ENCODE measurements at regions not wholly inside any gene's neighbourhood (a gene's known extent, or its start where the extent isn't known, plus 50 kb on each side); places are given as distances from the start of the nearest gene placed in this dataset.
A peak's percentile ranks its signal among the peaks of the same experiment; 100 is the strongest.

DNA sequence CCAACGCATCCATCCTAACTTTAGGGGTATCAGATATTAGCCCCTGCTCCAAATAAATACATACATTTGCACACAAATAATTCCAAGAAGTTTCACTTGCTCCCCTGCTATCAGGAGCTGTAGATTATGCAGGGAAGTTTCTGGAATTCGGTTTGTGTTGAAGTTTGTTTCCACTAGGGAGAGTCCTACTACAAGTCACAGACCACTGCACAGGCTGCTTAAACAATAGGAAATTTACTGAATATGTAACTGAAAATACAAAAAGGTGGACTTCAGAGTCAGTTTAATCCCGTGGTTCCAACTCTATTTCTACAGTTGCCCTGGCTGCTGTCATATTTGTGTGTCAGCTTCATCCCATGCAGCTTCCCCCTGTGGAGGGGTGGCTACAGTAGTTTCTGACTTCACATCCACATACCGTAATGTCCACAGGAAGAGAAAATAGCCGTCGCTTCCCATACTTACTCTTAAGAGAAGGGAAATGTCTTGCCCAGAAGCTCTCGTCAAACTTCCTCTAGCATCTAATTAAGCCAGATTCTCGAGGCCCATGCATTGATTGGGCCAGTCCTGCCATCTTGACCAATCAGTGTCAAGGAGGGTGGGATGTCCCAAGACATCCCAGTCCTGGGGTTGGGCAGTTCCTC lies 286.6 kb downstream of the COG6 start:
- DNase-seq = no peak

DNA sequence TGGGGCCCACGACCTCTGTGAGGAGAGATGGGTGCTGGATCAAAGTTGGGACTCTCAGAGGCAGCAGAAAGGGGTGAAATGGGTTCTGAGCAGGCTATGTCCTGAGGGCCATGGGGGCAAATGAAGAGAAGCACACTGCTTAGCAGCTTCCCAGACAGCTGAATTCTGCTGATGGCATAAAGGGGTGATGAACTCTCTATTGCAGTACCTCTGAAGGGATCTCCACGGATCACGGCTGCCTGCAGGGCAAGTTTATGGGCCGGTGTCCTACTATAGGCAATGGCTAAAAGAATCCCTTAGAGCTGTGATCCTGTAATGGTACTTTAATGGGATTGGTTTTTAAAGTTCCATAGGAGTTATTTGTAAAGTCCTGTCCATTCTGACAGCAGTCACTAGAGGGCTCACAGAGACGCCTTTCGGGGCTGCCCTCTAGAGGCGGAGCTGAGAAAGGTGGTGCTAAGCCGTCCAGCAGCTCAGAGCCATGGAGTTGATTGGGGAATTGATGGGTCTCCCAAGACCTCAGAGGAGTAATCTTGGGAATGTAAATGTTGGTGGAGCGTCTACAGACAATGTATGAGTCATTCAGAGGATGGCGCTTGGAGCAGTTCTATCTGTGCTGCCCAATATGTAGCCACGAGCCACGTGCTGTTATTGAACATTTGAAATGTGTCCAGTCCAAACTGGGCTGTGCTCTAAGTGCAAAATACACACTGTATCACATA lies 287.3 kb downstream of the COG6 start:
- peak; percentile 16 for DNase-seq

DNA sequence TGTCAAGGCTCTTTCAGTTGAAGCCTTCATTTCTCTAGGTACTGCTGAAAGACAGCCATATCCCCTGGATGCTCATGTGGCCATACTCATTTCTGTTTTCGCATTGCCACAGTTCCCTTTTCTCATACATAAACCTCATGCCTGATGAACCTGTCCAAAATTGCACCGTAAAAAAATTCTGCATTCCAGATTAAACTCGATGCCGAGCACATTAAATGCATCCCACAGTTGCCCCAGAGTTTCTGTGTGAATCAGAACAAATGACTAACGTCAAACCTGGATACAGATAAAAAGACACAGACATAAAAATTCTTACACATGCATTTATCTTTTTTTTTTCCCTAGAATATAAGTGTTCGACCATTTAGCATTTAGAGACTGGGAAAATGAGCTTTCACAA lies 288.2 kb downstream of the COG6 start:
- DNase-seq = no peak

DNA sequence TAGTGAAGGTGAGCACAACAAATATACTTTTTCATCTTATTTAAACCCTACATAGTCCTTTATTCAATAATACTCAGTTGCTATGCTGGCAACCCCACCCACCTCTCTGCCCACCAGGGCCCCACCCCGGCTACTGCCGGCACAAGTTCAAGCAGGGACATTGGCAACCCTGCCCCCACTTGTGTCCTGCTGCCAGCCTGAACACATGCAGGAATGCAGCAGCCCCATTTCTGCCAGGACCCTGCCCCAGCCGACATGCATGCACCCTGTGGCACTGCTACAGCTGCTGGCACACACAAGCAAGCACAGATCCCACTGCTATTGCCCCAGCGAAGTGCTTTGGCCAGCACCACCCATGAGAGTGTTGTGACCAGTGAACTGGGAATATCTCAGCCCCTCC lies 289.8 kb downstream of the COG6 start:
- no peak for DNase-seq

DNA sequence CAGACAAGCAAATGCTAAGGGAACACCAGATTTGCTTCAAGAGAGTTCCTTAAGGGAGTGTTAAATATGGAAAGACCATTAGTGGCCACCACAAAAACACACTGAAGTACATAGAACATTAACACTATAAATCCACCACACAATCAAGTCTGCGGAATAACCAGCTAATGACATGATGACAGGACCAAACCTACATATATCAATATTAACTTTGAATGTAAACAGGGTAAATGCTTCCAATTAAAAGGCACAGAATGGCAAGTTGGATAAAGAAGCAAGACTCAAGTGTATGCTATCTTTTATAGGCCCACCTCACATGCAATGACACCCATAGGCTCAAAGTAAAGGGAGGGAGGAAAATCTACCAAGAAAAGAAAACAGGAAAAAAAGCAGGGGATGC lies 291.3 kb downstream of the COG6 start:
- DNase-seq = no peak

DNA sequence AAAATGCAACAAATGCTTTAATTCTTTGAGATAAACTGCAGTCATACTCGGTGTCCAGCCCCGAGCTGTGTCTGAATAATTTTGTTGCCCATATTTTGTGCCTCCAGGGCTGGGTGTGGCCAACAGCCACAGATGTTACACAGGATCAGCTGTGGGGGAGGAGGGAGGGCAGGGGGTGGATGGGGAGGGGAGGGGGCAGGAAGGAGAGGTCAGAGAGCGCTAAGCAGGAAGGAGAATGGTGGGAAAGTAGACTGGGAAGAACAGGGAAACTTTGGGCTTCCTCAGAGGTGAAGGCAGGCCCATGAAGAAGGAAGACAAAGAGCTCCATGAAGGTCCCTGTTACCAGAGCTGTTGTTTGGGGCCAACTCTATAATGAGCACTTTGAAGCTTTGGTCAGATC lies 295.8 kb downstream of the COG6 start:
- DNase-seq = no peak

DNA sequence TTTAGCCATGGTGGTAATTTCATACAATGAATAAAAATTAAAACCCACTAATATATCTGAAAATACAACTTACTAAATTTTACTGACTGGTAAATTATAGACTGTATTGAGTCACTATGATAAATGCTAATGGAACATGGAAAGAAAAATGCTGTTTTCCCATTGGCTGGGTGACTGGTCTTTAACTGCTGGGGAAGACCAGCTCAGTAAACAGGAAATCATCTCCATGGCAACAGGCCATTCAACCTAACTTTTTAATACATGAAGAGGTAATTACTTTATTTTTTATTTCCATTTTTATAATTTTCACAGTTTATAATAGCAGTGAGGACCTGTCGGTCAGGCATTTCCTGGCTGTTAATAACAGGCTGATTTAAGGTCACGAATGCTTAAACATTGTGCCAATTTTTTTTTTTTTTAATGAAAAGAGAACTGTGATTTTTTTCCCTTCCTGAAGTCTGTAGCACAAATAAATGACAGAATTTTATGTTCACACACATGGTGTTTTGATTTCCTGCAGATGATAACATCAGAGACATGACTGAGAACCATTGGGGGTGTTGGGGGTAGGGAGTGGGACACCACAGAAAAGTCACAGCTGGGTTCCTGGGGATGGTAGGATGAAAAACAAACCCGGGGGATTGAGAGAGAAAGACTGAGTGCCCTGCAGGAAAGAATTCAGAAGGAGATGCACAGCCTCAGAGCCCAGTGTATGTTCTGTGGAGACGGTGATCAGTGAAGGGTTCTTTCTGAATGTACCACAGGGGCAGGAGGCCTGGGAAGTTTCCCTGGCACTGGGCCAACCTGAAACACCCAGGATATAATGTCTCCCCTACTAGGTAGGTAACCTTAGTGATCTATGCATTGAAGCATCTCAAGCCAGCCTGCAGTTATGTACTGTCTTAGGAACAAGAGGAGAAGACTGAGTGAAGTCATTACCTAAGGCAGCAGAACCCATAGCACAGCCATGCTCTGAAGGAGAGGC lies 297.1 kb downstream of the COG6 start:
- DNase-seq = no peak

DNA sequence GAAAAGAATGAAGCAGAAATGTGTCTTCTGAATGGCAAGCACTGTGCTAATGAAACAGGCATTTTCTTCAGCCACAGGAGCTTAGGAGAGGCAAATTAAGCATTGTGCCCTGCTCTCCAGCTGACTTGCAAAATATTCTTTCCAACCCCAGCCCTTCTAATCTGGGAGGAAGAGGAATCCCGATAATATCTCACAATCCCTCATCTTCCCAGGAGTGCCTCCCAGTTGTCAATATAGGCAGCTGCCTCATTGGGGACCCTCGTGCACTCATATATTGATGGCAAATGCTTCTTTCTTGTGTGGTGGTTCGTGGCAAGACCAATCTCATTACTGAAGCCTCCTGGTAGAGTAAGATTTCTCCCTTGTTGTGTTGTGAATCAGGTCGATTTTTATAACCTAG lies 299.0 kb downstream of the COG6 start:
- no peak for DNase-seq

DNA sequence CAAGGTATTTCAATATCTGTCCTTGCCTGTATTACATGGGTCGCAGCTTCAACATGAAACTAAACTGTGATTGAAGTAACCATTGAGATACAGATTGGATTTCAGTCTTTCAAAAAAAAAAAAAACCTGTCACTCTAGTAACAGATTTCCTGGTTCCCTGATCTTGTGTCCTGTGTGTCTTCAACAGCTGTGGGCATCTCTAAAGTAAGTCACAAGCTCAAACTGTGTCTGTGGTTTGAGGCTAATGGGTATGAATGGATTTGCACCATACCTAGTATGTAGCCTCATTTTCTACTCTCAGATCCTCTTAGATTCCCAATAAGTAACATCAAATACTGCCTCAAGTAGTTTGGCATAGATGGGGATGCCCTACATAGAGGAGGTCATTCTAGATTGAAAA lies 300.1 kb downstream of the COG6 start:
- no peak for DNase-seq

DNA sequence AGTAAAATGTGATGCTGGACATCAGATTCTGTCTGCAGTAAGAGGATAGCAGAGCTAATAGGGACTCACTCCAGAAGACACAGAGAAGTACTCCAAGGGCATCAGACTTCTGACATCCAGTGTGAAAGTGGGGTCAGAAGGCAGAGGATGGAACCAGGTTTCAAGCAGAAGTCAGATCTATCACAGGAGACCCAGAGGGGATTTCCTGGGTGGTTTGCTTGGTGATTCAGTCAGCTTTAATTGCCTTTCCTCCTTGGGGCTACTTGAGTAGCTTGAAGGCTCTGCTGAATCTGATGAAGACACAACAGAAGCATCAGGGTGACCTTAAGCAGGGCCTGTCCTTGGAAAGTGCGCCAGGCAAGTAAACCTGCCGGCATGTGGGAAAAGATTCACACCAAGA lies 300.6 kb downstream of the COG6 start:
- DNase-seq = no peak

DNA sequence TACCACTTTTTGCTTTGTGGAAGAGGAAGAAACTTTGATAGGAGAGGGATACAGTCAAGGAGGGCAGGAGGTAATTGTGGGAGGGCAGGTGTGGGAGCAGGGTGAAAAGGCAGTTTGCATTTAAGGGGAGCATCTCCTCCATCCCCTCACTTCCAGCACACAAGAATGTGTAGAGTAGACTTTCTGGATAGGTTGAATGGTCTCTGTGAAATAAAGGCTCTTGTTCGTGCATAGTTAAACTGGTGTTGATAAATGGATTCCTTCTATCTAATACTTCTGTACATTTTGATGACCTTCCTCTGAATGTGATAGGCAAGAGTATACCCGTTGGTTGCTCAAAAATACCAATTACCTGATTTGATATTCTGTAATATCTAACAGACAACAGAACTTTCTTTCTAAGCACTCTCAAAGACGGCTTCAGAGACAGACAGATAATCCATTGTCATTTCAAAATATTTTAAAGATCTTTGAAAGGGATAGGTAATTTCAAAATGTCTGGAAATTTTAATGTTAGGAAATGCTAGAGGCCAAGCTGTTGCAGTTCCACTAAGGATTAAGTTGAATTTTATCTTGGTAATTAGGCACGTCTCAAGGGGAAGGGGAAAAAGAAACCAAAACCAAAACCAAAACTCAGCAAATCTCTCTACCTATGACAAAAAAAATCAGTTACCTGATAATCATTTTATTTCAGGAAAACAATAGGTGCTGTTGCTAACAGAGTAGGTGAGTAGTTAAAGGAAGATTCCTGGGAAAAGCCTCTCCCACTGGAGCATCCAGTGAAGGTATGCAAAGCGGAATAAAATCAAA lies 302.6 kb downstream of the COG6 start:
- DNase-seq = no peak

DNA sequence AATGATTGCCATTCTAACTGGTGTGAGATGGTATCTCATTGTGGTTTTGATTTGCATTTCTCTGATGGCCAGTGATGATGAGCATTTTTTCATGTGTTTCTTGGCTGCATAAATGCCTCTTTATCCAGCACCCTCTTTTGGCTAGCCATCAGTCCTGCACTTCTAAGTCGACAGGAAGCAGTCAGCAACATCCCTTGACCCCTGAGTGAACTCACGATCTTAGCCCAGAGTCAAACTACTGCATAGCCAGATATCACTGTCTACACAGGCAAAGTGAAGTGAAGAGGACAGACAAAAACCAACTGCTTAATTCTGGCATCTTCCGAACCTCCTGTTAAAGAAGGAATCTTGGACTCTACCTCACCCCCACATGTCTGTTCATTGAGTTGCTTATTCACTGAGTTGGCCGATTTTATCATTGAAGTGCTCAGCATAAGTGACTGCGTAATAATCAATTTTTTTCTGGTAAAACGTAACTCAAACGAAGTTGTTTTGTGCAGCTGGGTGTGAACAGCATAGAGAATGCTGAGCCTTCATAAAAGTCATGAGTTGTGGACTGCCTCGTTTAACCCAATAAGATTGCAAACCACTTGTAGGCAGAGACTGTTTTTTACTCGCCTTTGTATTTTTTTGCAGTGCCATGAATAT lies 304.2 kb downstream of the COG6 start:
- no peak for DNase-seq

DNA sequence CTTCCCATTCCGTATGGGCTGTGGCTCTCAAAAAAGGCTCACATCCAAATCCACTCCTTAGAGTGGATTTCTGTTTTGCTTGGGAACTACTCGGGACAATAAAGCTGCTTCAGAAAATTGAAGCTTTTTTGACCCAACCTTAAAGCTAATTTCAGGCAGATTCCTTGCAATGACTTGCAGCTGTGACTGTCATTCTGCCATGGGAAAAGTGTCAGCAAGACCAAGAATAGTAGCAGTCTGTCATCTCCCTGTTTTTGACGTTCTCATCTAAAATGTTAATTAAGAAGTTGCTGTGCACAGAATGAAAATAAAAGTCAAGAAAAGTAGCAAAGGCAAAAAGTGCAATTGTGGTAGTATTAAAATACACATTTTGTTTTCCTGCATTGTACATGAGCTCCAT lies 304.7 kb downstream of the COG6 start:
- no peak for DNase-seq

DNA sequence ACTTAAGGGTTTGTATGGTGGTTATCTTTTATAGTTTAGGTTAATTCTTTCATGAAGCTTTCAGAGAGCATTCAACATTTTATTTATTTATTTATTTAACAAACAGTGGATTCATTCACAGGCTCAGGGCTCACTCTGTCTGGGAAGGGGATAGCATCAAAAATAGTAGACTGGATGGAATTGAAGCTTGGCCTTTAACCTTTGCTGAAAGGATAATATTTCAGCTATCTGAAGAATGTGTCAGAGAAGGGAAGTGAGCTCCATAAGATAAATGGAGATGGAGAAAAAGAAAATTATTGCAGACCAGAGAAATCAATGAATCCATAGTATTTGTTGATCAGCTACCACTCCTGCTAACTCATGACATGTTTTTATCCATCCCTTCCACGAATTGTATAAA lies 305.6 kb downstream of the COG6 start:
- no peak for DNase-seq

DNA sequence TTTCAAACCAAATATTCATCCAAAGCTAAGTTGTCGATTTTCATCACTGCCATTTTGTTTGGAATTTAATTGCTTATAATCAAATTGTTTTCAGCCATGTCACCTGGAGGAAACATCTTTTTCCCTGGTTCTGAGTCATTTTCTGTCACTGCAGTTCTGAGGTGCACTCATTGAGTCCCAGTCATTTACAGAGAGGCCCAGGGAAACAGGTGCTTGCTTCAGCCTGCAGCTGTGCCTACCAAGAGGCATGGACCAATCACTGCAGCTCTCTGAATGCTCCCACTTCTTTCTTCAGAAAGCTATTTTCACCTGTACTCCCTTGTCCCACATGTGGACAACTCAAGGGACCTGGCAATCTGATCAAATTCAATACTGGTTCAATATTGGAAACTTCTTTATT lies 308.1 kb downstream of the COG6 start:
- DNase-seq = no peak

DNA sequence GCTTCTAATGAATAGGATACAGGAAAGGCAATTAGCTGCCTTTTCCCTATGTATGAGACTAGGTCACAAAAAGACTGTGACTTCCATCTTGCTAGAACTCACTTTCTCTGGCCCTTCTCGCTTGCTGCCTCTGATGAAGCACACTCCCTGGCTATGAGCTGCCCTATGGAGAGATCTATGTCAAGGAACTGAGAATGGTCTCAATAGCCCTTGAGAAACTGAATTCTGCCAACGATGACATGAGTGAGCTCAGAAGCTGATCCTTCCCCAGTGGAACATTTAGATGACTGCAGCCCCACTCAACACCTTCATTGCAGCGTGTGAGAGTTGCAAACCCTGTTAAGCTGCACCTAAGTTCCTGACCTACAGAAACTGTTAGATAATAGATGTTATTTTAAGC lies 309.8 kb downstream of the COG6 start:
- DNase-seq = no peak

DNA sequence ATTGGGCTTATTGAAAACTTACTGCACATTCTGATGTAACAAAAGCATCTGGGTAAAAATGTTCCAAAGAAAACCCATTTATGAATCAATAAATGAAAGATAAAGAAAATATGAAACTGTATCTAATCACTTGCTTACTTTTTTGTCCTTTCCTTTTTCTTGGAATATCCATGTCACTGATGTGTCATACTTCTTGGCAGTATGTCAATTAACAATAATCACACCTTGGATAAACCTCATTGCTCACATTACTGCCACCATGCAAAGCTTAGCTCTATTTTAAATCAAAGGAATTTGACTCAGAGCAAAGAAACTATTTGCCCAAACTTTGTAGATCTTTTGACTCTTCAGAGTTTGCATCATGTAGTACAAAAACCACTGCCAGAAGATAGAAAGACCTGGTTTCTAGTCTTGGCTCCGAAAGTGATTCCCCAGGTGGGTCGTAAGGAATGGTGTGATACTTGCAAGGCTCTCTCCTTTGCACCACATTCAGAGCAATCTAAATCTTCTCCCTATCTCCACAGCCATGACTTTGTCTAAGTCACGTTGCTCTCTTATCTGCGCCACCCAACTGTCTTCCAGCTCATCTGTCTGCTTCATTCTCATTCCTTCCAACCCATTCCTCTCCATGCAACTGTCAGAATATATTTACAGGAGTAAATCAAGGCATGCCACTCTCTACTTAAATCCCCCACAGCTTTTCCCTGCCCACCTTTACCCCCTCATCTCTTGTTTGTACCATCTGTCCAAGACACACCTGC lies 311.9 kb downstream of the COG6 start:
- DNase-seq = no peak

DNA sequence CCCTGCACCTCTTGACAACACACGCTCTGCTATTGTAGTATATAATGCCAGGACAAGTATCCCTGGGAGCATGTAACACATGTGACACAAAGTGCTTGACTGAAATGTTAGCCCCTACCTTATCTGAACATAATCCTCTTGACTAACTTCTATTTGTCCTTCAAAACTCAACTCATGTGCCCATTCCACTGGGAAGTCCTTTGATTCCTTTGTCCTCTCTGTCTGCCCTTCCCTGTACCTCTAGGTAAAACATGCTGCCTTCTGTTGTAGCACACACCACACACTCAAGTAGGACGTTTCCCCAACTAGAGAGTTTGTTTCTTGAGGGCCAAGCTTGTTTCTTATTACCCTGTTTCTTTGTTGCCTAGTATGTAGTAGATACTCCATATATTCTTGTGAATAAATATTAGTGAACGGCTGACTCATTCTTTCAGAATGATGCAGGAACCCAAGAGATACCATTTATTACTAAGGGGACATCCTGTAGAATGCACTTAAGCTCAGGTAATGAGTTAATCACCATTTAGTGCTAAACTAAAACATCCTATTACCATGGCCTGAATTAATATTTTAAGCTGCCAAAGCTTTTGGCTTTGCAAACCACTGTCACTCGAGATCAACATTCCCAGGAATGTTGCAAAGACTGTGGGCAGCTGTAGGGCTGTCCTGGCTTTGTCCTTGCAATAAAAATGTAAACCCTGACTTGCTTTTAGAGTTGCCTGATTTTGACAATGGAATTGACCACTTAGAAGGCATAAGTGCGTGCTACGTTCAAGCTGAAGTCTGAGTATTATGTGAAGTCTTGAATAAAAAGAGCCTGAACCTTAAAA lies 313.4 kb downstream of the COG6 start:
- DNase-seq = no peak

DNA sequence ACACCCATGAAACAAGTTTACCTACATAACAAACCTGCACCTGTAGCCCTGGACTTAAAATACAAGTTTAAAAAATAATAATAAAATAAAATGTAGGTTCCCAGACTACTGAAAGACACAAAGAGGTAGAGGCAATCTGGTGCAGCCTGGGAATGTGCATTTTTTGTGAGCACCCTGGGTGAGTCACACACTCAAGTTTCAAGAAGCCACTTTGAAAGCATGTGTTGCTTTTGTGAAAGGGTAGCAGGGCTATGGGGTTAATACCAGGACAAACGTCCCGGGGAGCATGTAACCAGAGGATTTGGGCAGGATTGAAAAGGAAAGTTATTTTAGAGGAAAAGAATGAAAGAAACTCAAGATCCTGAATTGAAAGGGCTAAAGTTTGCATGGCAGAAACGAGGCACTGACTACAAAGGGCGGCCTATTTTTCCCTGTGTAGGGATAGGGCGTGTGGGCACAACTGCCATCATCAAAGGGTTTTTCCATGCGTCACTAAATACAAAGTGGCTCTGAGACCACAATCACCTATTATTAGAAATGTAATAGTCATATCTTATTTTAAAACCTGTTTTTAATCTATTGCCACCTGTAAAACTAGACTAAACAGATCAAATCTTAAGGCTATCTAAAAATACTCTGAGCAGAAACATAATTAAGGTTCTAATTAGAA lies 314.9 kb downstream of the COG6 start:
- DNase-seq = no peak

DNA sequence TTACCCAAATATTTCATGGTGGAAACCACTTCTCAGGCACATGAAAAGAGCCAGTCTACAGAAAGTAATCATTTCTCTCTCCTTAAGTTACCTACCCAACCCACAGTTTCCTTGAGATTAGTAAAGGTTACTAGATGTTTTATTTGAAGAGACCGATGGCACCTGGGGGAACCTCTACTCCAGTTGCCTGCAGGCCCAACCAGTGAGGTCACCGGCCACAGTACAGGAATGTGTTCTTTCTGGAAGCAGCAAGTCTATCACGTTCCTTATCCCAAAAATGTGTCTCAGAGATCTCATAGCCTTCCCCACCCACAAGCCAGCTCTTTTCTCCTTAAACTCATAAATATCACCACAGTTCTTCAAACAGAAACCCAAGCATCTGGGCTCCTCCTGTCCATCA lies 316.1 kb downstream of the COG6 start:
- no peak for DNase-seq
